ENCODE measurements at regions not wholly inside any gene's neighbourhood (a gene's known extent, or its start where the extent isn't known, plus 50 kb on each side); places are given as distances from the start of the nearest gene placed in this dataset.

DNA sequence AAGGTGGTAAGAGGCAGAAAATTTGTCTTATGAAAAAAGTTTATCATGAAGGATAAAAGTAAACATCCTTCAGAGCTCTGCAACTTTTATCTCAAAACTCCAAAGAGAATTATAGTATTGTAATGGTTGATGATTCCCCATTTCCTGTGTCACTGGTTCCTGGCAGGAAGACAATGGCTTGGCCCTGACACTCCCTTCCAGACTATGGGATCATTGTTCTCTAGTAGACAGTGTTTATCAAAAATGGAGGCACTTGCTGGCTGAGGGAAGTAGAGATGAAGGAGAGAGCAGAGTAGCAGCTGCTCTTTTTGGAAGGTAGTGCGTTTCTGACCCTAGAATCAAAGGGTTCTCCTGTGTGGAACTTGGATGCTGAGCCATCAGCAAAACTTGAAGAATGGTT lies 145.9 kb upstream of the ATP1B1 start:
- DNase-seq (ENCODE audit: low read depth in 2 of 3, low spot score in 1 of 3) = no peak

DNA sequence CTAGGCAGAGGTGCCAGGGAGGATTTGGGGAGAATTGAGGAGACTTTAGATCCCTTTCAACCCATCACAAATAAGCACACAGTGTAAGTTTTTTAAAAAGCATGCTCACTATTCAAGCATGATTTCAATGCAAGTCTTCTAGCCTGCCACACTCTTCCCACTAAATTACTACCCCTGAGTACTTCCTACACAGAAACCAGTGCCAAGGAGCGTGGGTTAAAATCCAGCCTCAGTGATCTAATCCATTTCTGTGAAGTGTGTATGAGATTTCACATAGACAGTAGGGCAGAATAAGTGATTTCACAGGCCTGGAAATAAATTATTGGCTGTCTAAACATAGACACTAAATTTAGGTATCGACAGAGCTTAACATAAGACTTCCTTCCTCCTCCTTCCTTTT lies 142.9 kb upstream of the ATP1B1 start:
- DNase-seq (ENCODE audit: low read depth in 2 of 3, low spot score in 1 of 3) = no peak

DNA sequence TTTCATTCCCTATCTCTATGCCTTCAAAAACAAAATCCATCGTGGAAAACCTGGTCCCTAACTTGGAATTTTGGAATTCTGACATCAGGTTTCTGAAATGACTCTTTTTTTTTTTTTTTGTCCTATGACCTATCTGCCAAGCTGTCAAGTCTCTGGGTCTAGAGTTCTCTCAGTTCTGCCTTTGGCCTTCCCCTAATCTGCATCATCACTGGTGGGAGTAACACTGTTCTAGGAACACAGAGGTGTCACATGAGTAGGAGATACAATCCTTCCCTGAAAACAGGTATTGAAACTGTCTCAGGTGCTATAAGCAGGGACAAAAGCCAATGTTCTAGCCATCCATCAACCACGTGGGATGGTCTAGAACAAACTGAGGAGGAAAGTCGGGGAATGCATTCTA lies 142.0 kb upstream of the ATP1B1 start:
- no peak for DNase-seq (ENCODE audit: low read depth in 2 of 3, low spot score in 1 of 3)

GRCh38 chr1:168966217-168966616 lies 140.3 kb upstream of the ATP1B1 start:
- DNase-seq (ENCODE audit: low read depth in 2 of 3, low spot score in 1 of 3) = no peak

GRCh38 chr1:168966636-168967035 lies 139.9 kb upstream of the ATP1B1 start:
- DNase-seq (ENCODE audit: low read depth in 2 of 3, low spot score in 1 of 3) = no peak

- DNase-seq (ENCODE audit: low read depth in 2 of 3, low spot score in 1 of 3) = no peak
Observed at GRCh38 chr1:168970926-168971659, 135.4 kb upstream of the ATP1B1 start.

GRCh38 chr1:168972225-168972624 lies 134.3 kb upstream of the ATP1B1 start:
- DNase-seq (ENCODE audit: low read depth in 2 of 3, low spot score in 1 of 3) = no peak

DNA sequence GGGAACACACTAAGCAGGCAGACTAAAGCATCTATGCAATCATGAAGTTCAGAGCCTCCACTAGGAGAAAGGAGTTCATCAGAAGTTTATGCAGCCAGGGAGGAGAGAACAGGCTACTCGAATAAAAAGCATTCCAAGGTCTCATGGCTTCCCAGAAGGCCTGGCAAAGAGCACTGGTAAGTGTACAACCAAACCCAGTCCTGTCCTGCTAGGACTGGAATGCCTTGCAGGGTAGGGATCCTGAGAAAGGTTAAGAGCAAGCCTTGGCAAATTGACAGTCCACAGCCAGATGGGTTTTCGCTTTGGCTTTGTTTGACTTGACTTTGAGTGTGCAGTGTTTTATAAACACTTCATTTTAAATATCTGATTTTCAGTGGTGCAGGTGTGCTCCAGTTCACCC lies 133.6 kb upstream of the ATP1B1 start:
- DNase-seq (ENCODE audit: low read depth in 2 of 3, low spot score in 1 of 3) = no peak

DNA sequence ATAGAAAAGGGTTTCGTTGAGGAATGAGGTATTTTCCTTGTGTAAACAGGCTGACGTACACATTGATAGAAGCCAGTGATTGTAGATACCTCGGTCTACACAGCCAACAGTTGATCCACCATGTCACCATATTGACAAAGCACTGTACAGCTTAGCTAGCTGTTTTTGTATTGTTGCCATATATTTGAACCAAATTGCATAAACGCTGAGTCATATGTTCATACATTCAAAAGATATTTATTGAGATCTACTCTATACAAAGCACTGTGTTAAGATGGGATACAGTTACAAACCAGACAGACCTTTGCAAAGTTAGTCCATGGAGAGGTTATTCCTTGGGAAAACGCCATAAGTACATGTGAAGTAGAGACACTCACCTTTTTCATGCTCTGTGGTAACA lies 132.4 kb upstream of the ATP1B1 start:
- no peak for DNase-seq (ENCODE audit: low read depth in 2 of 3, low spot score in 1 of 3)

DNA sequence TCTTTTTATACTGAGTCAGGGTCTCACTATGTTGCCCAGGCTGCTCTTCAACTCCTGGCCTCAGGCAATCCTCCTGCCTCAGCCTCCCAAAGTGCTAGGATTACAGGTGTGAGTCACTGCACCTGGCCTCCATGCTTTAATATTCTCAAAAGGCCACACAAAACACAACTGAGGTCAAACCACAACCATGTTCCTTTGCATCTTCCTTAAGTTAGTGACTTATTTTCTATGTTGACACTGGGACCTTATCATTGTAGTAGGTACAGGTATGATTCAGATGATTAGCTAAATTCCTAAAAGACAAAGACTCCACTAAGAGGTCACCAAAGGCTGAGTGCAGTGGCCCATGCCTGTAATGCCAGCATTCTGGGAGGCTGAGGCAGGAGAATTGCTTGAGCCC lies 131.9 kb upstream of the ATP1B1 start:
- no peak for DNase-seq (ENCODE audit: low read depth in 2 of 3, low spot score in 1 of 3)

- DNase-seq (ENCODE audit: low read depth in 2 of 3, low spot score in 1 of 3) = no peak
Observed at GRCh38 chr1:168976267-168976666, 130.2 kb upstream of the ATP1B1 start.

DNA sequence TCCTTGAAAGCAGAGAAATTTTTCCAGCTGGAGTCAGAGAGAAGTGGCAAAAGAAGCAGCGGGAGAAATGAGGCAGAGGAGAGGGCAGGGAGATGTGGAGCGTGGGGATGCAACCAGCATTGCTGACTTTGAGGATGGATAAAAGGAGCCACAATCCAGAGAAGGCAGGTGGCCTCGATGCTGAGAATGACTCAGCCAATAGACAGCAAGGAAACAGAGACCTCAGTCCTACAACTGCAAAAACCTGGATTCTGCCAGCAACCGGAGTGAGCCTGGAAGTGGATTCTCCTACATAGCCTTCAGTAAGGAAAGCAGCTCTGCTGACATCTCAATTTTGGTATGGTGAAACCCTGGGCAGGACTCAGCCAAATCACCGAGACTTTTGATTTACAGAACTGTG lies 128.9 kb upstream of the ATP1B1 start:
- DNase-seq (ENCODE audit: low read depth in 2 of 3, low spot score in 1 of 3) = no peak

- no peak for DNase-seq (ENCODE audit: low read depth in 2 of 3, low spot score in 1 of 3)
Observed at GRCh38 chr1:168979276-168979675, 127.2 kb upstream of the ATP1B1 start.

DNA sequence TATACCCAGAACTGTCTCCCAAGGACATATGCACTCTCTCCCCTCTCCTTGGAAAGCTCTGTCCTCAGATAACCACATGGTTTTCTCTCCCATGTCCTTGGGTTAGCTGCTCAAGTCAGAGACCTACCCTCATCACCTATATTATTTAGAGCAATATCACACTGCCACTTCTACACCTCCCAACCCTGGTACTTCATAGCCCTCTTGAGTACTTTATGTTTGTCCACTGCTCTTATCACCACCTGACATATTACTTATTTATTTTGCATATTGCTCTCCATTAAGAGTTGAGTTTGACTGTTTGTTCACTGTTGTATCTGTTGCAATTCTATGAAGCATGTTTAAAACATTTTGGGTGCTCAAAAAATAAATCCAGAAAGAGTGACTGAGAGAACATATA lies 126.3 kb upstream of the ATP1B1 start:
- DNase-seq (ENCODE audit: low read depth in 2 of 3, low spot score in 1 of 3) = no peak

DNA sequence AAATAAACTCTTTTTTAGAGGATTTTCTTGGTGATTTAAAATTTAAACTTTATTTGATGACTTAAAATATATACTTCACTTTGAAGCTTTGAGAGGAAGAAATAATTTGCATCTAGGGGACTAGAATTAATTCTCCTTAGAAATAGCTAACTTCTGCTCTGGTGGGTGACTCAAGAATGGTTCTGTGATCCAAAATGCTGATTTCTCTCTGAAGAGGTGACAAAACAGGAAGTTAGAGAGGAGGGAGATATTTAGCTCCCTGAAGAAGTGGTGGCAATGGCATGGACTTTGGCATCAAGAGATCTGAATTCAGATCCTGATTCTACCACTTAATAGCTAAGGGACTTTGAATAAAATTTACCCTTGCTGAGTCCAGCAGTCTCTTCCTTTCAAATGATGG lies 125.8 kb upstream of the ATP1B1 start:
- no peak for DNase-seq (ENCODE audit: low read depth in 2 of 3, low spot score in 1 of 3)

GRCh38 chr1:168982778-168983177 lies 123.7 kb upstream of the ATP1B1 start:
- no peak for DNase-seq (ENCODE audit: low read depth in 2 of 3, low spot score in 1 of 3)

- DNase-seq (ENCODE audit: low read depth in 2 of 3, low spot score in 1 of 3) = no peak
Observed at GRCh38 chr1:168987330-168987729, 119.2 kb upstream of the ATP1B1 start.

GRCh38 chr1:168987923-168988322 lies 118.6 kb upstream of the ATP1B1 start:
- no peak for DNase-seq (ENCODE audit: low read depth in 2 of 3, low spot score in 1 of 3)

GRCh38 chr1:168989985-168990384 lies 116.5 kb upstream of the ATP1B1 start:
- no peak for DNase-seq (ENCODE audit: low read depth in 2 of 3, low spot score in 1 of 3)

DNA sequence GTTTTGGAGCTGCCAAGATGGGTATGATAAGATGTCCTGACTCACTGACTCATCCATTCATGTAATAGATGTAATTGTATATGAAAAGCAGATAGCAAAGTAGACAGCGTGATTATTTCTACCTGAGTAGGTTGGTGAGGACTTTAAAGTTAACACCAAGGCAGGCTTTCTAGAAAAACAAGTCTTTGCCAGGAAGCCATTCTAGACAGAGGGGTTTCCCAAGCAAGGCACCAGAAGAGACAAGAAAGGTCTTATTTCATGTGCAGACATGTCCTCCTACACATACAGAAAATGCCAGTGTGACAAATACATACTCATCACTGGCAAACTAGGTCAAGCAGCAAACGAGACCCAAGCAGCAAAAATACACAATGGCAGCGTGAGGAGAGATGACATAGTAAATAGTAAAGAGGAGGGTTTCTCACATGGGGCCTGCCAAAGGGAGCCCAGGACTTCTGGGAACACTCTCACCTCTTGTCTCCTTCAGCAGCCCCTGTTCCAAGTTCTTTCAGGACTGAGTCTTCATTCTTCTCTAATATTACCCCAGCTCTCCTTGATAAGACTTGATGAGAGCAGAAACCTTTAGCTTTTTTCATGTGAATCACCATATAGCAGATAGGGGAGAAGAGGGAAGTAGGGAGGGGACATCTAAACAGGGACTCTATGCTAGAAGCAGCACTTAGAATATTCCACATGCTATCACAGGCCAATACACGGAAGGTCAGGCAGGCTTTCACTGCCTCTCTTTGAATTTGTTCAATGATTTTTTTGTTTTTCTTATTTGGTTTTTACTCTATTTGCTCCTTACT lies 114.6 kb upstream of the ATP1B1 start:
- DNase-seq (ENCODE audit: low read depth in 2 of 3, low spot score in 1 of 3) = peak in 2 of 3 donors; percentile 7 to 28

DNA sequence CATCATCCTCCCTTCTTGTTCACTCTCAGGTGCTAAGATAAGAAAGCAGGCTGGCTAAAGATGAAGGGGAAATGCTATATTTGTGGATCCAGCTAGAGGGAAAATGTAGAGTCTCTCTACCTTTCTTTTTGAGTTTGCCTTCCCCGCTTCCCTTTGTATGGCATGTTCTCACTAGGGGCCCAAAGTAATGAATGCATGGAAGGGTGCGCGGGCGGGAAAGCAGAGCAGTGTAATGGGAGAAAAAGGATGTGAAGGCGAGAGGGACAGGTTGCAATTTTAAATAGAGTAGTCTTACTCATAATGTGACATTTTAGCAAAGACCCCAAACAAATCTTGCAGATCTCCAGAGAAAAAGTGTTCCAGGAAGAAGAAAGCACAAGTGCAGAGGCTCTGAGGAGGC lies 105.1 kb upstream of the ATP1B1 start:
- DNase-seq (ENCODE audit: low read depth in 2 of 3, low spot score in 1 of 3) = no peak

- DNase-seq (ENCODE audit: low read depth in 2 of 3, low spot score in 1 of 3) = no peak
Observed at GRCh38 chr1:169003864-169004516, 102.5 kb upstream of the ATP1B1 start.

Data from stimulated activated CD4-positive, alpha-beta T cell treated with anti-CD3 and anti-CD28 coated beads, Interleukin-12 subunit alpha, Interleukin-12 subunit beta, amount 100 ng/mL, for 48 hours (primary cell).